ENCODE measurements at regions not wholly inside any gene's neighbourhood (a gene's known extent, or its start where the extent isn't known, plus 50 kb on each side); places are given as distances from the start of the nearest gene placed in this dataset.

DNA sequence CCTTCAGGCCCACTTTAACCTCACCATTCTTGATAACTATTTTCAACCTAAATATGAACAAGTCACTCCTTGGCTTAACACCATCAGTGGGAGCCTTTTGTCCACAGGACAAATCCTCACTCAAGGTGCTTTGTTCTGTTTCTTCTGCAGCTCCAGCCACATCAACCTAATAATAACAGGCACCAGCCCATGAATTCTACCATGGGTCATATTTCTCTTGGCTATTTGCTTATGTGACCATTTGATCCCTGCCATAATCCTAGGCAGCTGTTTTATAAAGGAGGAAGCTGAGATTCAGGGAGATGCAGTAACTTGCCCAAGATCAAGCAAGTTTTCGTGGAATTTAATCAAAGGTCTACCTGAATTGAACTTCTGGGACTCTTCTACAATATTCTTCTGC is 561.3 kb downstream of the DHX35 start:
- no peak for DNase-seq

GRCh38 chr20:39518654-39519053 is 556.5 kb downstream of the DHX35 start:
- DNase-seq = no peak

GRCh38 chr20:39516964-39517363 is 554.8 kb downstream of the DHX35 start:
- DNase-seq = no peak

- DNase-seq = no peak
Measured at GRCh38 chr20:39504710-39505094, 542.6 kb downstream of the DHX35 start.

DNA sequence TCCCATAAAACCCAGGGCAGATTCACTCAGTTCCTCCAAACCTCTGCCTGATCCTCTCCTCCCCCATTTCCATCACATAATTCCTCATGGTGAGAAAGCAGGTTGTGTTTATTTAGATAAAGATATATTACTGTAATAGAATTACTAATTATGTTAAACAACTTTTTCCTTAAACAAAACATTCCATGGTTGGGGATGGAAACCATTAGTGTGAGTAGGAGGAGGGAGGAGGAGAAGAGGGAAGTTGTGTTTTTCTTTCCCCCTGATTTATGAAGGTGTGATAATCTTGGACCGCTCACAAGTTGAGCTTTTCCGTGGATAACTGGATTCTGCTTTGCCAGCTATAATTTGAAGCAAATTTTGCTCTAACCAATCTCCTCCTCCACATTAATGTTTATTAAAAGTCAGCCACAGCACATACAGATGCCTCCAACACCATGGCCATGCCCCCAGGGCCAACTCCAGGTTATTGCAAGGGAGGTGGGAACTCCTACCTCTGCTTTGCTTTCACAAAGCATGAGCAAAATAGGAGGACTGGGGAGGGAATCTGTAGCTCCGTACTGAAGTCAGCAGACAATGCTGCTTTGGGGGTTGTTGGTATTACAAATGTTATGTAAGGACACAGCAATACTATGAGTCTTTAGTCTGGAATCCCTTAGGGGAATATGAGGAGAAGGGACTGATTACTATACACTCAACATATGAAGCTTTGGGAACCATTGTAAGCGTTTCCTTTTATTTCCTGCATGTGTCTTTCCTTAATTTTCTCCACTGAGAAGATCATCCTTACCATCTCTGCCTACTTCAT is 542.0 kb downstream of the DHX35 start:
- no peak for DNase-seq

DNA sequence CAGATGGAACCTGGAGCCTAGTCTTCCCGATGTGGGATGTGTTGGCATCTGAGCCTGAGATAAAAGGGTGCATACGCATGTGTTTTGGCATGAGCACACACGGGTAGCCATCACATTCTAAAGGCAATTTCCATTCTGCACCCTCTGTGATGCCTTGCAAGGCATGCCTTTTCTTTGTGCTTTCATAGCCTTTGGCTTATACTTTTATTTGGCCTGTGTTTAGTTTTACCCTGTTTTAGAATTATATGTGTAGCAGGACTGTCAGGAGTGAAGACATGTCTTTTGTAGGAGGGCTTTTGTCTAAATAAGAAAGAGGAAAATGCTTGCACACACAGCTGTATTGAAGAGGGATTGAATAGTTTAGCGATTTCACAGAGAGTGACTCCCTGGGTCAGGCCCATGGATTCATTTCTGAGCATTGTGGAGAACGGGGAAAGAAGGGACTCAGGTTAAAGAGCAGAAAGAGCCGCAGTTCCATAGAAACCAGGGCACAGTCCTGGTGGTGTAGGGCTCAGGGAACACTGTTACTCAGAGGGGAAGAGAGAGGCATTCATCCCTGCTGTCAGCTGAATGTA is 530.2 kb downstream of the DHX35 start:
- DNase-seq = no peak

- DNase-seq = no peak
Measured at GRCh38 chr20:39491711-39492110, 529.6 kb downstream of the DHX35 start.

DNA sequence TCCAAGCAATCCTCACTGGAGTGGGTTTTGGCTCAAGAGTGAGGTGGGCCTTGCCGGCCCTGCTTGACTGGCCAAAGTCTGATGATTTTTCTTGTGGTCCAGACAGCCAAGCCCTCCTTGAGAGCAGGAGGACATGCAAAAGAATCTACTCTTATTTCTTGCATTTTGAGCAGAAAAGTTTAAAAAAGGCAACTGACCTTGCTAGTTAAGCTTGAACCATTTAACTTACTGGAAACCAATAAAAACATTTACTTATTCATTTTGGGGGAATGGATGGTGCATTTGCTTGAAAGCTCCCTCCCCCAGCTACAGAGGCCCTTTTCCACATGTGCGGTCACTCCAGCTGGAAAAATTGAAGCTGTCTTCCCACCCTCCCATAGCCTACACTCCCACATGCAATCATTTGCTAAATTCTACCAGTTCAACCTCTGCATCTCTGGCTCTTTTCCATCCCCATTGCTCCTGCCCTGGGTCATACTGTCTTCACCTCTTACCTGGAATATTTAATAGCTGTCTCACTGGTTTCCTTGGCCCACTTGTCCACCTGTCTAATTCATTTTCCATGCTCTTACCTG is 527.9 kb downstream of the DHX35 start:
- DNase-seq = no peak

GRCh38 chr20:39480276-39481043 is 518.3 kb downstream of the DHX35 start:
- DNase-seq = no peak

DNA sequence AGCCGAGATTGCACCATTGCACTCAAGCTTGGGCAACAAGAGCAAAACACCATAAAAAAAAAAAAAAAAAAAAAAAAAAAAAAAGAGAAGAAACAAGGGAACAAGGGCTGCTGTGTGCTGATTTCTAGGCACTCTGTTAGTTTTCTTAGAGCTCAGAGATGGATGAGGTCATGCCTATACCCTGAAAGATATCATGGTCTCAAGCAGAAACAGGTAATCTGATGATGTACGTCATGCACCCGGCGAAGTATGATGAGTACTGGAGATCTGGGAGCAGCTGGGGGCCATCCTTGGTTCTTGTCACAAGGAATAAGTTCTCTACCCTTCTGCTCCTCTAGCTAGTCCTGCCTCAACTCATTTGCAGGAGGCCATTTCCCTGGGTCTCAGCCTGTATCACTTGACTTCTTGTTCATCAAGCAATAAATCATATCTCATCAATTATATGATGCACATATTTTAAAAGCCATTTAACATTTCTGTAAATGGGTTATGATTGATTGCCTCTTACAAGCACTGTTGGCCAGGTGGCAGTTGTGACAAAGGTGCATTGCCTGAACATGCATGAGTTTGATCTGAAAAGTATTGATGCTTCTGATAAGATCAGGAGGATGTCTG is 517.2 kb downstream of the DHX35 start:
- DNase-seq = no peak

- no peak for DNase-seq
Measured at GRCh38 chr20:39474879-39475278, 512.7 kb downstream of the DHX35 start.

- DNase-seq = no peak
Measured at GRCh38 chr20:39473536-39473935, 511.4 kb downstream of the DHX35 start.

- no peak for DNase-seq
Measured at GRCh38 chr20:39468703-39469102, 506.6 kb downstream of the DHX35 start.

DNA sequence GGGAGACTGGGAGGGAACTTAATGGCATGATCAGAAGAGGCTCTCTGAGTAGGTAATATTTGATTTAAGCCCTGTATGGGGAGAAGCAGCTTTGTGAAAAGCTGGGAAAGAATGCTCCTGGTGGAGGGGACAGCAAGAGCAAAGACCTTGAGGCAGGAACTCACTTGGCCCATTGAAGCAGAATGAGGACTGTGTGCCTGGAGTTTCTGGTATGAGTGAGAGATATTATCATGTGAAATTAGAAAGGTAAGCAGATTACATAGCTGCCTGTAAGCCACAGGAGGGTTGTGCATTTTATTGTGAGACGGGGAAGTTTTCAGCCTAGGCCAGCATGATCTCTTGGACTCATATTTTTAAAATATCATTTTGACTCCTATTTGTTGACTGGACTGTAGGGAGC is 502.1 kb downstream of the DHX35 start:
- no peak for DNase-seq

DNA sequence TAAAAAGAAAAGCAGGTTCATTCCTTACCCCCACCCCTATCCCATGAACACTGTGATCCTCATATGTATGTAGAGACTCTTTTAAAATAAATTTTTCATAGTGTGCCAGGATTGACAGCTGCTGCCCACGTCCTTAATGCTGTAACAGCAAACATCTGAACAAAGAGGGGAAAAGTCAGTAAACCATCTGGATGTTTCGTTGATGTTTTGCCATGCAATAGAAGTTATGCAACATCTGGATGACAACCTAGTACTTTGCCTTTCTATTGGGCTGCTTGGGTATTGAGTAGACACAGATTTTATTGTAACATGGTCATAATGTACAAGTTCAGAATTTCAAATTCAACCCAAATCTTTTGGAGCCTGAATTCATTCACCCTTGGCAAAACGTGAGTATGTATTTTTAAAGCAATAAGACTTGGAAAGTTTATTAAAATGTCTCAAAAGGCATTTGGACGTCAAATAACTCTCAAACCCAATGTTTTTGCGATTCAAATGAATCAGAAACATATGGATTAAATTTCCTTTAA is 500.3 kb downstream of the DHX35 start:
- no peak for DNase-seq

GRCh38 chr20:39458452-39458851 is 496.3 kb downstream of the DHX35 start:
- DNase-seq = no peak

- DNase-seq = peak; percentile 14
Measured at GRCh38 chr20:39453890-39454289, 491.7 kb downstream of the DHX35 start.

- no peak for DNase-seq
Measured at GRCh38 chr20:39452583-39453340, 490.6 kb downstream of the DHX35 start.

- DNase-seq = no peak
Measured at GRCh38 chr20:39451386-39451785, 489.2 kb downstream of the DHX35 start.

DNA sequence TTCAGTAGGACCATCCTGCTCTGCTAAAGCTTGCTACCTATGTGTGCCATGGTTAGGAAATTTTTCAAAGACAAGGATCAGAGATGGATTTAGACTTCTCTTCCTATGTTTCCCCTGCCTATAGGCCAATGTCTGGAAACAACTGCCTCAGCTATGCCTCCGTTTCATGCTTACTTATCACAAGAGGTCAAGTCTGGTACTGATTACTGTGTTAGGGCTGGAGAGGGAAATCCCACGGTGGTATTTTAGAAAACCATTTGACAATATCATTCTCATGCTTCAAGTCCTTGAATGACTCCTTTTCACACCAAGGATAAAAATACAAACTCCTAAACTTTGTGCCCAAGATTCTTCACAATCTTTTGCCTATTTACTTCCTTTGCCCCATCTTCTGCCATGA is 484.3 kb downstream of the DHX35 start:
- DNase-seq = no peak

- DNase-seq = no peak
Measured at GRCh38 chr20:39445095-39445494, 483.0 kb downstream of the DHX35 start.

DNA sequence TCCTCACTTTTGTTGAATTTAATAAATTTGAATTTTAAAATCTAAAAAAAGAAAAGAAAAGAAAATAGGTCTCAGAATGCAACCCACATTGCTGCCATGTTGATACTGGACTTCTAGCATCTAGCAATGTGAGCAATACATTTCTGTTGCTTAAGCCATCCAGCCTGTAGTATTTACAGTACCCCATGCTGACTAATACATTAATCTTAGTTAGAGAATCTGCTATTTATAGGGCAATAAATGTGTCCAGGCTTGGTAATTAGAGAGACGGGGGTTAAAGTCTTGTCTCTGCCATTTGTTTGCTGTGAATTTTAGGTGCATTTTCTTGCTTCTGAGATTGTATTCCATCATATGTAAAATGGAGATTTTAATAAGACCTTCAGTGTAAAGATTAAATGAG is 471.3 kb downstream of the DHX35 start:
- no peak for DNase-seq
